DOHH2 (cell line): ENCODE measurements at regions not wholly inside any gene's neighbourhood (a gene's known extent, or its start where the extent isn't known, plus 50 kb on each side); places are given as distances from the start of the nearest gene placed in this dataset.

Experiments used
- H3F3A ChIP-seq: fragments of 200-600 bp; sonication (generic), shearing (Covaris generic); 2 replicates; pipeline ENCODE4 v1.6.0; 2016; ENCODE audit warnings: antibody characterized with exemption, mild to moderate bottlenecking; ENCODE audit not compliant: control insufficient read depth, insufficient read depth
- H3K27ac ChIP-seq: fragments of 200-600 bp; sonication (generic); 2 replicates; pipeline ENCODE4 v1.5.1; 2014; ENCODE audit warnings: low read depth, mild to moderate bottlenecking, low read length, moderate library complexity
- H3K27me3 ChIP-seq: fragments of 200-600 bp; sonication (generic); 2 replicates; pipeline ENCODE4 v1.6.1; 2014; ENCODE audit warnings: mild to moderate bottlenecking, low read length, mixed read lengths; ENCODE audit not compliant: control insufficient read depth
- H3K36me3 ChIP-seq: fragments of 200-600 bp; sonication (generic); 2 replicates; pipeline ENCODE4 v1.6.1; 2014; ENCODE audit warnings: mild to moderate bottlenecking, low read length, moderate library complexity, mixed read lengths; ENCODE audit not compliant: control insufficient read depth
- H3K4me1 ChIP-seq: fragments of 200-600 bp; sonication (generic); 2 replicates; pipeline ENCODE4 v1.6.1; 2014; ENCODE audit warnings: mild to moderate bottlenecking, low read length, mixed read lengths; ENCODE audit not compliant: control insufficient read depth
- H3K4me2 ChIP-seq: fragments of 200-600 bp; sonication (generic); 2 replicates; pipeline ENCODE4 v1.6.0; 2014; ENCODE audit warnings: mild to moderate bottlenecking, low read length, moderate library complexity
- H3K4me3 ChIP-seq: fragments of 200-600 bp; sonication (generic); 2 replicates; pipeline ENCODE4 v1.5.1; 2014; ENCODE audit warnings: mild to moderate bottlenecking, low read length, mixed read lengths
- H3K79me2 ChIP-seq: fragments of 200-600 bp; sonication (generic); 2 replicates; pipeline ENCODE4 v1.6.1; 2014; ENCODE audit warnings: mild to moderate bottlenecking, low read length, mixed read lengths; ENCODE audit not compliant: control insufficient read depth
- H3K9me2 ChIP-seq: fragments of 200-600 bp; sonication (generic); replicated peaks from 2 replicates; pipeline ENCODE4 v1.6.1; 2014; ENCODE audit warnings: mild to moderate bottlenecking, low read length, mixed read lengths; ENCODE audit not compliant: control insufficient read depth
- H3K9me3 ChIP-seq: fragments of 200-600 bp; sonication (generic); 2 replicates; pipeline ENCODE4 v1.6.1; 2014; ENCODE audit warnings: antibody characterized with exemption, low read length, mixed read lengths; ENCODE audit not compliant: control insufficient read depth, insufficient read depth
- H4K20me1 ChIP-seq: fragments of 200-600 bp; sonication (generic); 2 replicates; pipeline ENCODE4 v1.6.0; 2014; ENCODE audit warnings: low read depth, mild to moderate bottlenecking, antibody characterized with exemption, low read length, moderate library complexity; ENCODE audit not compliant: control insufficient read depth, insufficient read depth
- EZH2phosphoT487 ChIP-seq: fragments of 200-600 bp; sonication (generic); IDR thresholded peaks from 2 replicates; pipeline ENCODE4 v1.6.1; 2017; ENCODE audit warnings: borderline replicate concordance, mild to moderate bottlenecking, antibody characterized with exemption, low read length, moderate library complexity, mixed read lengths
- TF ChIP-seq, protein P1 (sequence below): fragments of 200-600 bp; sonication (generic); IDR thresholded peaks from one replicate; pipeline ENCODE4 v1.5.1; 2014; ENCODE audit warnings: antibody characterized with exemption, mild to moderate bottlenecking, low read depth, low read length; ENCODE audit not compliant: poor library complexity, severe bottlenecking

DNA sequence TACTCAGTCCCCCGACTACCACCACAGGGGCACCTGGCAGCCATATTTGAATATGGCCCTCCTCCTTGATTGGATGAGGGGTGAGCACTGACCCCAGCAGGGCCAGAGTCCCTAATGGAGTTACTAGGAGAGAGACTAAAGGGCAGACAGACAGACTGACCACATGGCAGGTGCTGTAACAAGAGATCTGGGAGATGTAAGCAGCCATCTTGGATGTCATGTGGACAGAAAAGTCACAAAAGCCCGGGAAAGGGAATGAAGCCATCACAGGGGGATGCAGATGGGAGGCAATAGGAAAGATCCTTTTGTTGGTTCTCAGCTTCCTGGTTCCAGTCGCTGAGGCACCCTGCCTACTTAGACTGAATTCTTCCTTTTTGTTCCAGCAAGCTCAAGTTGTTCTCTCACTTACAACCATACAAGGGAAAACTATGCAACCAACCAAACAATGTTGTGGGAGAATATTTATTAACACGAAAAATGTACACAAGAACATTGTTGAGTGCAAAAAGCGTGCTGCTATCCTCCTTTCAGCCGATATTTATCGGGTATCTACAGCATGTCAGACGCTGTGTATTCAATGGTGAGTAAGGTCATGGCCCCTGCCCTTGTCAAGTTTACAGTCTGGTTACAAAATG, 511.6 kb upstream of the PROK2 start:
- H4K20me1 ChIP-seq, result no peaks in the 10 kb centered on the region
- H3F3A ChIP-seq, result no peaks in the 10 kb centered on the region
- H3K9me3 ChIP-seq, result no peaks in the 10 kb centered on the region
- peaks cover 7% of the 10 kb centered on the region for H3K4me1 ChIP-seq
- TF ChIP-seq, protein P1, sequence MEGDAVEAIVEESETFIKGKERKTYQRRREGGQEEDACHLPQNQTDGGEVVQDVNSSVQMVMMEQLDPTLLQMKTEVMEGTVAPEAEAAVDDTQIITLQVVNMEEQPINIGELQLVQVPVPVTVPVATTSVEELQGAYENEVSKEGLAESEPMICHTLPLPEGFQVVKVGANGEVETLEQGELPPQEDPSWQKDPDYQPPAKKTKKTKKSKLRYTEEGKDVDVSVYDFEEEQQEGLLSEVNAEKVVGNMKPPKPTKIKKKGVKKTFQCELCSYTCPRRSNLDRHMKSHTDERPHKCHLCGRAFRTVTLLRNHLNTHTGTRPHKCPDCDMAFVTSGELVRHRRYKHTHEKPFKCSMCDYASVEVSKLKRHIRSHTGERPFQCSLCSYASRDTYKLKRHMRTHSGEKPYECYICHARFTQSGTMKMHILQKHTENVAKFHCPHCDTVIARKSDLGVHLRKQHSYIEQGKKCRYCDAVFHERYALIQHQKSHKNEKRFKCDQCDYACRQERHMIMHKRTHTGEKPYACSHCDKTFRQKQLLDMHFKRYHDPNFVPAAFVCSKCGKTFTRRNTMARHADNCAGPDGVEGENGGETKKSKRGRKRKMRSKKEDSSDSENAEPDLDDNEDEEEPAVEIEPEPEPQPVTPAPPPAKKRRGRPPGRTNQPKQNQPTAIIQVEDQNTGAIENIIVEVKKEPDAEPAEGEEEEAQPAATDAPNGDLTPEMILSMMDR, result no peak
- TF ChIP-seq EZH2phosphoT487, result no peak
- H3K36me3 ChIP-seq, result no peaks in the 10 kb centered on the region
- no peak overlapping the region for H3K4me3 ChIP-seq
- H3K9me2 ChIP-seq, result no peaks in the 10 kb centered on the region
- H3K4me2 ChIP-seq, result no peak overlapping the region
- H3K79me2 ChIP-seq, result no peaks in the 10 kb centered on the region
- no peak overlapping the region for H3K27ac ChIP-seq
- peaks cover 4% of the 10 kb centered on the region for H3K27me3 ChIP-seq

DNA sequence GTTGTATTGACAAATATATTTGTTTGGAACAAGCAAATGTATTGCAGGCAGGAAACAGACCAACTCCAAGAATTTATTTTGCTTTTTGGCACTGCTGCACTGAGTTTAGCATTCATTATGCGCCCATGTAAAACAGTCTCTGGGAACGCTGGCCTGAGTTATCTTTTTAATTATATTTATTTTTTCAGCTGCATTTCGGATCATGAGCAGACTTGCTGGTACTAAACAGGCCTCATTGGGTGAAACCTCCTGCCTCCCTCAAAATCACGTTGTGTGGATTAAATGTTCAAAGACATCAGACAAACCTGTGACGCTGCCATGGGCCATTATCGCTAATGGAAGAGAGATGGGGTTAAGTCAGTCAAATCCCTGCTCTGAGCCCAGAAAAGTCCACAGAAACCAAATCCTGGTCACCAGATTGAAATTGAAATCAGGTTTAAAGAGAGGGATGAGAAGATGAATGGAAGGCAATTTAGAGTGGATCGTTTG, 511.1 kb upstream of the PROK2 start:
- Histone ChIP-seq H3K4me3 (no peak overlapping the region), H3K79me2 (no peaks in the 10 kb centered on the region), H4K20me1 (no peaks in the 10 kb centered on the region), H3K9me2 (no peaks in the 10 kb centered on the region), H3K9me3 (no peaks in the 10 kb centered on the region), H3F3A (no peaks in the 10 kb centered on the region), H3K27me3 (peaks cover 6% of the 10 kb centered on the region), H3K27ac (no peak overlapping the region), H3K4me1 (peaks cover 7% of the 10 kb centered on the region), H3K4me2 (no peak overlapping the region), H3K36me3 (no peaks in the 10 kb centered on the region)
- no peak for TF ChIP-seq EZH2phosphoT487
- TF ChIP-seq, protein P1, result no peak

DNA sequence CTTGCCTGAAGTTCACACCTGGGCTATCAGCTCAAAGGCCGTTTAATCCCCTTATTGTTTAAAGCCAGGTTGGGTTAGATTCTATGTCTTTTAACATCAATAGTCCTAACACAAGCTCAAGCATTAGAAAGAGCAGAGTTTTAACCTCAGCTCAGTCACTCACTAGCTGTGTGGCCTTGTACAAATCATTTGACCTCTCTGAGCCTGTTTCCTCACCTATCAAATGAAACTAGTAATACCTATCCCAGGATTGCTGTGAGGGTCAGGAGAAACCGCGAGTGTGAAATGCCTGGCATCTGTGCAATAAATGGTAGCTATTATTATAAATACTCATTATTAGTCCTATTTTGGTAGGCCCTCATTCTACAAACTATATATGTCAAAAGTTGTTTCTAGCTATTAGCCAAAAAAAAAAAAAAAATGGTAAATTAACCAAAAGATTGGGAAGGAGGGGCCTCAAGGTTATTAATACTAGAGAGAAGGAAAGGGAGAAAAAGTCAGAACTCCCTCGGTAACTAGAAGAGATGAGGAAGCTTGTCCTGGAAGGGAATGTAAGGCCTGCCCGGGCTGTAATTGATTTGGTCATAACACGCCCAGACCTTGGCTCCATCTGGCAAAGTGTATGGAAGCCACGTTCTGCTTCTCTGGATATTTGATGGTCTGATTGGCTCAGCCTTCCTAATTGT, 510.5 kb upstream of the PROK2 start:
- H3K36me3 ChIP-seq, result no peaks in the 10 kb centered on the region
- H3K9me2 ChIP-seq, result no peaks in the 10 kb centered on the region
- H4K20me1 ChIP-seq, result no peaks in the 10 kb centered on the region
- no peak overlapping the region for H3K27ac ChIP-seq
- no peaks in the 10 kb centered on the region for H3K9me3 ChIP-seq
- H3K79me2 ChIP-seq, result no peaks in the 10 kb centered on the region
- peaks cover 6% of the 10 kb centered on the region for H3K27me3 ChIP-seq
- no peak overlapping the region for H3K4me3 ChIP-seq
- no peak overlapping the region for H3K4me2 ChIP-seq
- no peaks in the 10 kb centered on the region for H3F3A ChIP-seq
- TF ChIP-seq EZH2phosphoT487, result no peak
- TF ChIP-seq, protein P1, result no peak
- H3K4me1 ChIP-seq, result peaks cover 7% of the 10 kb centered on the region
